ENCODE measurements at regions not wholly inside any gene's neighbourhood (a gene's known extent, or its start where the extent isn't known, plus 50 kb on each side); places are given as distances from the start of the nearest gene placed in this dataset.

DNA sequence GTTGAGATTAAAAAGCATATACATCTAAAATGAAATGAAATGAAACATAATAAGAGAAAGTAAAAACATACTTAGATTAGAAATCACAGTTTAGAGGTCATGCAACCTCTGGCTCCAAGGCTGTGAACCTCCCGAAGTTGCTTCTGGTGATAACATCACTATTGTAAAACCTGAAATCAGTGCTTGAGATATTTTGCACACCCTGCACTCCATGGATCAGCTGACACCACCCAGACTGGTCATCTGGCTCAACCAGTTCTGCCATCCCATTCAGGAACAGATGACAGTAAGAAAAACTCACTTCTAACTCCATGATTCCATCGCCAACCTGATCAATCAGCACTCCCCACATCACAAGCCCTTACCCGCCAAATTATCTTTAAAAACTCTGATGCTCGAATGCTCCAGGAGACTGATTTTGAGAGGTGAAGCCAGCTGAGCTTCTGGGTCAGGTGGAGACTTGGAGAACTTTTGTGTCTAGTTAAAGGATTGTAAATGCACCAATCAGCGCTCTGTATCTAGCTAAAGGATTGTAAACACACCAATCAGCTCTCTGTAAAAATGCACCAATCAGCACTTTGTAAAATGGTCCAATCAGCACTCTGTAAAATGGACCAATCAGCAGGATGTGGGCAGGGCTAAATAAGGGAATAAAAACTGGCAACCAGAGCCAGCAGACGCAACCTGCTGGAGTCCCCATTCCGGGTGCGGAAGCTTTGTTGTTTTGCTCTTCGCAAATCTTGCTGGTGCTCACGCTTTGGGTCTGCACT is 162.6 kb upstream of the MAGI2 start:
- TF ChIP-seq, protein P1, sequence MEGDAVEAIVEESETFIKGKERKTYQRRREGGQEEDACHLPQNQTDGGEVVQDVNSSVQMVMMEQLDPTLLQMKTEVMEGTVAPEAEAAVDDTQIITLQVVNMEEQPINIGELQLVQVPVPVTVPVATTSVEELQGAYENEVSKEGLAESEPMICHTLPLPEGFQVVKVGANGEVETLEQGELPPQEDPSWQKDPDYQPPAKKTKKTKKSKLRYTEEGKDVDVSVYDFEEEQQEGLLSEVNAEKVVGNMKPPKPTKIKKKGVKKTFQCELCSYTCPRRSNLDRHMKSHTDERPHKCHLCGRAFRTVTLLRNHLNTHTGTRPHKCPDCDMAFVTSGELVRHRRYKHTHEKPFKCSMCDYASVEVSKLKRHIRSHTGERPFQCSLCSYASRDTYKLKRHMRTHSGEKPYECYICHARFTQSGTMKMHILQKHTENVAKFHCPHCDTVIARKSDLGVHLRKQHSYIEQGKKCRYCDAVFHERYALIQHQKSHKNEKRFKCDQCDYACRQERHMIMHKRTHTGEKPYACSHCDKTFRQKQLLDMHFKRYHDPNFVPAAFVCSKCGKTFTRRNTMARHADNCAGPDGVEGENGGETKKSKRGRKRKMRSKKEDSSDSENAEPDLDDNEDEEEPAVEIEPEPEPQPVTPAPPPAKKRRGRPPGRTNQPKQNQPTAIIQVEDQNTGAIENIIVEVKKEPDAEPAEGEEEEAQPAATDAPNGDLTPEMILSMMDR (IDR thresholded peaks at IDR 0.05): no peak
- no peak for TF ChIP-seq EZH2 (IDR thresholded peaks at IDR 0.05)
- TF ChIP-seq EZH2phosphoT487 (IDR thresholded peaks at IDR 0.05): no peak

All from neural progenitor cell (in vitro differentiated cells).